ENCODE measurements at regions not wholly inside any gene's neighbourhood (a gene's known extent, or its start where the extent isn't known, plus 50 kb on each side); places are given as distances from the start of the nearest gene placed in this dataset.

DNA sequence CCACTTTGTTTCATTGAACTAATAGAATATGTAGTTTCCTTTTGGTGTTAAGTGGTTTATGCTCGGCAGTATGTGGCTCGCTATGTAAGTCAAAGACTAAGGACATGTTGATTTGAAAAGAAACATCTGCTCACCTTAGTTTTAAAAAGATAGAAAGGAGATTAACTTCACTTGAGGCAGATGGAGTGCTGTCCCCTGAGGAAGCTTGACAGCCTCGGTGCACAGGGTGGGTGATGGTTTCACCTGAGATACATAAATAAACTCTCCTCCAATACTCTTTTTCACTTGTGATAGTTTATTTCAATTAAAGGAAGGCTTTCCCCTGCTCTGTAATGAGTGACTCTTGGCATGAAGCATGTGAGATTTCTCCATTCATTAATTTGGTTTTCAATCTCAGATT, 70.8 kb upstream of the FMN2 start:
- Histone ChIP-seq H3K4me3 (ENCODE audit: insufficient read depth, low read length, poor library complexity, severe bottlenecking) (no peak overlapping the region), H2AFZ (ENCODE audit: low read depth, low read length, severe bottlenecking) (no peak overlapping the region), H3K9me2 (replicated peaks; ENCODE audit: insufficient read depth, low read length) (no peaks in the 10 kb centered on the region), H3K79me2 (ENCODE audit: insufficient read depth, low read length) (no peaks in the 10 kb centered on the region), H3K27me3 (ENCODE audit: low read length) (no peaks in the 10 kb centered on the region), H4K20me1 (ENCODE audit: low read depth, low read length) (no peaks in the 10 kb centered on the region), H3F3A (ENCODE audit: insufficient read depth) (no peaks in the 10 kb centered on the region), H3K9ac (ENCODE audit: low read length) (no peak overlapping the region), H3K4me2 (ENCODE audit: low read depth, low read length, poor library complexity, severe bottlenecking) (no peak overlapping the region), H3K27ac (ENCODE audit: low read depth, low read length) (no peak overlapping the region), H3K36me3 (ENCODE audit: low read length) (no peaks in the 10 kb centered on the region), H3K9me3 (ENCODE audit: insufficient read depth, low read length) (peaks cover 6% of the 10 kb centered on the region; the same call in 1 of the 2 replicates)
- TF ChIP-seq EZH2phosphoT487 (conservative IDR thresholded peaks at IDR 0.05; ENCODE audit: low read length), result no peak
- TF ChIP-seq, protein P1, sequence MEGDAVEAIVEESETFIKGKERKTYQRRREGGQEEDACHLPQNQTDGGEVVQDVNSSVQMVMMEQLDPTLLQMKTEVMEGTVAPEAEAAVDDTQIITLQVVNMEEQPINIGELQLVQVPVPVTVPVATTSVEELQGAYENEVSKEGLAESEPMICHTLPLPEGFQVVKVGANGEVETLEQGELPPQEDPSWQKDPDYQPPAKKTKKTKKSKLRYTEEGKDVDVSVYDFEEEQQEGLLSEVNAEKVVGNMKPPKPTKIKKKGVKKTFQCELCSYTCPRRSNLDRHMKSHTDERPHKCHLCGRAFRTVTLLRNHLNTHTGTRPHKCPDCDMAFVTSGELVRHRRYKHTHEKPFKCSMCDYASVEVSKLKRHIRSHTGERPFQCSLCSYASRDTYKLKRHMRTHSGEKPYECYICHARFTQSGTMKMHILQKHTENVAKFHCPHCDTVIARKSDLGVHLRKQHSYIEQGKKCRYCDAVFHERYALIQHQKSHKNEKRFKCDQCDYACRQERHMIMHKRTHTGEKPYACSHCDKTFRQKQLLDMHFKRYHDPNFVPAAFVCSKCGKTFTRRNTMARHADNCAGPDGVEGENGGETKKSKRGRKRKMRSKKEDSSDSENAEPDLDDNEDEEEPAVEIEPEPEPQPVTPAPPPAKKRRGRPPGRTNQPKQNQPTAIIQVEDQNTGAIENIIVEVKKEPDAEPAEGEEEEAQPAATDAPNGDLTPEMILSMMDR (IDR thresholded peaks at IDR 0.05; ENCODE audit: insufficient read depth, low read length, poor library complexity, severe bottlenecking), result no peak

GRCh38 chr1:240021709-240022108, 70.0 kb upstream of the FMN2 start:
- H3K36me3 ChIP-seq (ENCODE audit: low read length), result no peaks in the 10 kb centered on the region
- no peak overlapping the region for H3K9ac ChIP-seq (ENCODE audit: low read length)
- H3K79me2 ChIP-seq (ENCODE audit: insufficient read depth, low read length), result no peaks in the 10 kb centered on the region
- no peaks in the 10 kb centered on the region for H4K20me1 ChIP-seq (ENCODE audit: low read depth, low read length)
- H3F3A ChIP-seq (ENCODE audit: insufficient read depth), result no peaks in the 10 kb centered on the region
- no peak for TF ChIP-seq EZH2phosphoT487 (conservative IDR thresholded peaks at IDR 0.05; ENCODE audit: low read length)
- TF ChIP-seq, protein P1 (IDR thresholded peaks at IDR 0.05; ENCODE audit: insufficient read depth, low read length, poor library complexity, severe bottlenecking), result no peak
- no peak overlapping the region for H2AFZ ChIP-seq (ENCODE audit: low read depth, low read length, severe bottlenecking)
- H3K9me2 ChIP-seq (replicated peaks; ENCODE audit: insufficient read depth, low read length), result no peaks in the 10 kb centered on the region
- no peak overlapping the region for H3K4me2 ChIP-seq (ENCODE audit: low read depth, low read length, poor library complexity, severe bottlenecking)
- H3K4me3 ChIP-seq (ENCODE audit: insufficient read depth, low read length, poor library complexity, severe bottlenecking), result no peak overlapping the region
- no peaks in the 10 kb centered on the region for H3K27me3 ChIP-seq (ENCODE audit: low read length)
- H3K9me3 ChIP-seq (ENCODE audit: insufficient read depth, low read length), result peaks cover 6% of the 10 kb centered on the region; the same call in 1 of the 2 replicates
- H3K27ac ChIP-seq (ENCODE audit: low read depth, low read length), result no peak overlapping the region

DNA sequence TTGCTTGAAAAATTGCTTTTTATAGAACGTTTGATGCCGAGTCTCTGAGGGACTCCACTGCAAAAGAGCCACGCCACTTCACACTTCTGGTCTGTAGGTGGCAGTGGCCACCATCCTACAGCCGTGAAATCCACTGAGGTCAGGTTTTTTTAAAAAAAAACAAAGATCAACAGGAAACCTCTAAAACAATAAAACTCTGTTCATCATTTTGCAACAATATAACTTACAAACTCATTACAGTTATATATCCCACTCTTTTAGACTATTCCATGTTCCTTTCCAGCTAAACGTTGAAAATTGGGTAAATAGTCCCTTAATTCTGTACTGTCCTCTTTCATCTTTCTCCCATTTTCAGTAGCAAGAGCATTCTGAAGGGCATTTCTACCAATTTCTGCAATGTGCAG, 64.6 kb upstream of the FMN2 start:
- Histone ChIP-seq H3K9me3 (ENCODE audit: insufficient read depth, low read length) (no peaks in the 10 kb centered on the region), H3K9me2 (replicated peaks; ENCODE audit: insufficient read depth, low read length) (no peaks in the 10 kb centered on the region), H2AFZ (ENCODE audit: low read depth, low read length, severe bottlenecking) (no peak overlapping the region), H3F3A (ENCODE audit: insufficient read depth) (no peaks in the 10 kb centered on the region), H3K36me3 (ENCODE audit: low read length) (no peaks in the 10 kb centered on the region), H3K27me3 (ENCODE audit: low read length) (no peaks in the 10 kb centered on the region), H3K4me2 (ENCODE audit: low read depth, low read length, poor library complexity, severe bottlenecking) (no peak overlapping the region), H3K4me3 (ENCODE audit: insufficient read depth, low read length, poor library complexity, severe bottlenecking) (no peak overlapping the region), H4K20me1 (ENCODE audit: low read depth, low read length) (no peaks in the 10 kb centered on the region), H3K79me2 (ENCODE audit: insufficient read depth, low read length) (no peaks in the 10 kb centered on the region), H3K9ac (ENCODE audit: low read length) (no peak overlapping the region), H3K27ac (ENCODE audit: low read depth, low read length) (no peak overlapping the region)
- TF ChIP-seq EZH2phosphoT487 (conservative IDR thresholded peaks at IDR 0.05; ENCODE audit: low read length), result no peak
- TF ChIP-seq, protein P1 (IDR thresholded peaks at IDR 0.05; ENCODE audit: insufficient read depth, low read length, poor library complexity, severe bottlenecking), result peak; percentile 76
